Esophagus muscularis mucosa (tissue), 4 donors: ENCODE measurements at regions not wholly inside any gene's neighbourhood (a gene's known extent, or its start where the extent isn't known, plus 50 kb on each side); places are given as distances from the start of the nearest gene placed in this dataset.

ENCODE experiments used
- EP300 ChIP-seq: sonication (generic); formaldehyde crosslinking; IDR thresholded peaks from one replicate; pipeline ENCODE4 v1.6.1; 2017; ENCODE audit warnings: antibody characterized with exemption
- POLR2A ChIP-seq: fragments of 450-650 bp; IDR thresholded peaks from one replicate; pipeline ENCODE4 v1.6.1; 2017; ENCODE audit warnings: antibody characterized with exemption, moderate library complexity, mild to moderate bottlenecking, low read depth
- POLR2AphosphoS5 ChIP-seq, 2 donors: sonication (generic); formaldehyde crosslinking; IDR thresholded peaks; one replicate each; pipeline ENCODE4 v1.6.1; 2017; ENCODE audit warnings: antibody characterized with exemption in 2 of 2
- TF ChIP-seq, protein P1 (sequence below), 3 experiments: fragments of 200-600 bp in 2 of 3; fragments of 450-650 bp in 1 of 3; sonication (generic) in 2 of 3; IDR thresholded peaks; one replicate each; pipeline ENCODE4 v1.5.1; 2017 to 2019; ENCODE audit warnings: antibody characterized with exemption in 3 of 3, mild to moderate bottlenecking in 2 of 3, moderate library complexity in 1 of 3

GRCh38 chr7:156274557-156274956 lies 366.0 kb upstream of the RNF32 start:
- TF ChIP-seq POLR2A (no peak), POLR2AphosphoS5 (IDR thresholded peaks at IDR 0.05) (no peak), EP300 (no peak)
- TF ChIP-seq, protein P1, sequence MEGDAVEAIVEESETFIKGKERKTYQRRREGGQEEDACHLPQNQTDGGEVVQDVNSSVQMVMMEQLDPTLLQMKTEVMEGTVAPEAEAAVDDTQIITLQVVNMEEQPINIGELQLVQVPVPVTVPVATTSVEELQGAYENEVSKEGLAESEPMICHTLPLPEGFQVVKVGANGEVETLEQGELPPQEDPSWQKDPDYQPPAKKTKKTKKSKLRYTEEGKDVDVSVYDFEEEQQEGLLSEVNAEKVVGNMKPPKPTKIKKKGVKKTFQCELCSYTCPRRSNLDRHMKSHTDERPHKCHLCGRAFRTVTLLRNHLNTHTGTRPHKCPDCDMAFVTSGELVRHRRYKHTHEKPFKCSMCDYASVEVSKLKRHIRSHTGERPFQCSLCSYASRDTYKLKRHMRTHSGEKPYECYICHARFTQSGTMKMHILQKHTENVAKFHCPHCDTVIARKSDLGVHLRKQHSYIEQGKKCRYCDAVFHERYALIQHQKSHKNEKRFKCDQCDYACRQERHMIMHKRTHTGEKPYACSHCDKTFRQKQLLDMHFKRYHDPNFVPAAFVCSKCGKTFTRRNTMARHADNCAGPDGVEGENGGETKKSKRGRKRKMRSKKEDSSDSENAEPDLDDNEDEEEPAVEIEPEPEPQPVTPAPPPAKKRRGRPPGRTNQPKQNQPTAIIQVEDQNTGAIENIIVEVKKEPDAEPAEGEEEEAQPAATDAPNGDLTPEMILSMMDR (IDR thresholded peaks at IDR 0.05), result no peak
